Middle frontal gyrus (tissue), 1 donor: ENCODE measurements at regions not wholly inside any gene's neighbourhood (a gene's known extent, or its start where the extent isn't known, plus 50 kb on each side); places are given as distances from the start of the nearest gene placed in this dataset.

Source experiments
- DNase-seq: peaks from one replicate; pipeline ENCODE4 v3.0.0-alpha.2; 2015; ENCODE audit warnings: low spot score; ENCODE audit errors: extremely low spot score

DNA sequence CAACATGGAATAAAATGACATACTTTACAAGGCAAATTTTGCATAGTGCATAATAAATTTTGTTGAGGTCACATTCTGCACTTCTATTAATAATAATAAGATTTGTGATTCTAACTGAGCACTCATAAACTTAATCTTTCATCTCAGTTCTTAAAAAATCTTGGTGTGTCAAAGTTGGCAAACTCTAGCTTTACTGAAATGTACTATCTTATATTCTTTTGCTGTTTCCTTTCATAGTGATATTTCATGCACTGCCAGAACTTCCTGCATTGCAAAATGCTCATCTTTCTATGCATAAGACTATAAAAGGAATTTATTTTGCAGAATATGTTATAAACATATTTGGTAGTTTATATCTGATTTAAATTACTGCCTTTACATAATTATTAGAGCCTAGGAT is 797.6 kb downstream of the ADGRL2 start:
- no peak for DNase-seq

DNA sequence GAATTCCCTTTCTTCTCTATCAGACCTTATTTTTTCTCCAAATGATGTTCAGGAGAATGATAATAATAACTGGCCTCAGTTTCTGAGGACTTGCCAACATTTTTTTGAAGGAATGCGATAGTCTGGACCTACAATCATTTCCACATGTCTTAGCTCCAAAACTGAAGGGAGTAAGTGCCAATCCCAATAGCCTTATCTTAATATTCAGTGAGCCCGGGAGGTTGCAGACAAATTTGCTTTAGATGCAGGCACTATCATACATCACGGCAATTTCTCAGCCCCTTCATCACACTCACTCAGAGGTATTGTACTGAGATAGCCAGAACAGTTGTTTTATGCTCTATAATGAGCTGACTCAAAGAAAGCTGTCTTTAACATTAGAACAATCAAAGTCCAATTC is 796.9 kb downstream of the ADGRL2 start:
- no peak for DNase-seq

DNA sequence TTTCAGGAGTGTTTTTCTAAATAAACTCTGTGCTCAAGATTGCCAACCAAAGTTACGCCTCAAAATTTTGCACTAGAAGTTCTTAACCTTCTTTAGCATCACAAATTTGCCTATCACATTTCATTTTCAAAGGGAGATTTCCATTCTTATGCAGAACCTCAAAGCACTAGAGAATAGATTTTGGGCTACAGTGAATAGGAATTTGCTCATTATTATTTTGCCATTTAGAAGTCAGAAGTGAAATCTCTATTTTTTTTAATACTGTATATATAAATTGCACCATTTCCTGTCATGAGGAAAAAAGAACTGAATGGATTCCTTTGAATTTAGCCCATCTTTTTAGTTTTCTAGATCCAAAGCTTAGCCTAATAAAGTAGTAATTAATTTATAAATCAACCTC is 796.4 kb downstream of the ADGRL2 start:
- no peak for DNase-seq

DNA sequence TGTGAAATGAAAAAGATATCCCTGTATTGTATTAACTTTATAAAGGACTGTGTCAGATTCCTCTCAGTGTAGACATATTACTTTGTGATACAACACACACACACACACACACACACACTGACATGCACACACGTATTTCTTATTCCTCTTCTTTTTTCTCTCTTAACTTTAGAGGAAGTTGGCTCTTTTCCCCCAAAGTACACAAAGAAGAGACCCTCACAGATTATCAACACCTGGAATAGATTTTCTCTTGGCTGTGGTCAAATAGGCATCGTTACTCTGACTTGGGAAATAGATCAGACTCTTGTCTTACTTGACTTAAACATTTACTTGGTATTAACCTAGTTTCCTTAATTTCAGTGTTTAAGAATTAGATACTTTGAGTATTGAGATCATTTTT is 792.8 kb downstream of the ADGRL2 start:
- no peak for DNase-seq

DNA sequence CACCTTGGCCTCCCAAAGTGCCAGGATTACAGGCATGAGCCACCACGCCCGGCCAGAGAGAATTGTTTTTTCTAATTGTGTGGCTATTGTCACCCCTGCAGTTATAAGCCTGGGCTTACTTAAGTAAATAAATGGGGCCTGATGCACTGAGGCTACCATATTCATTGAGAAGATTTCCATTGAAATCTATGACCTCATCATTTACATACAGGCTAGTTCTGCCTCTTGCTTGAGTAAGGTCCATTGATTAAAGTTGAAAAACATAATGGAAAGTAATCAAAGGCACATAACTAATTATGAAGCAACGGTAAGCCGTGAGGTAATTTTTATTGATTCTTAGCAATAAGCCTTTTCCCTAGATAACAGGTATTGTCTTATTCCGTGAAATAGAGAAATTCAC is 788.9 kb downstream of the ADGRL2 start:
- no peak for DNase-seq

DNA sequence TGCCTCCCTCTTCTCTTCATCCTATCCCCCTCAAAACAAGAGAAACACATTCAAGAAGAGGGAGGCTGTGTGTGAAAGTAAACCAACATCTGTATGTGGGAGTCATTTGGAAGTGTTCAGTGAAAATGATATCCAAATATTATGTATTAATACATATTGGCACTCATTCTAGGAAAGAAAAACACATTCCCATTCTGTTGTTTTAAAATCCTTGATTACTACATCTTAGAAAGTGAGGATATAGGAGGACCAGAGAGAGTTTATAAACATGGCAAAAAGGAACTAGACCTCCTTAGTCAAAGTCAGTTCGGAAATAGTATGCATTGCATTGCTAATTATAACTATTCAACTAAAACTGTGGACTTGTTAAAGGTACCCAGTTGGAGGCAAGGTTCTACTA is 786.6 kb downstream of the ADGRL2 start:
- no peak for DNase-seq

DNA sequence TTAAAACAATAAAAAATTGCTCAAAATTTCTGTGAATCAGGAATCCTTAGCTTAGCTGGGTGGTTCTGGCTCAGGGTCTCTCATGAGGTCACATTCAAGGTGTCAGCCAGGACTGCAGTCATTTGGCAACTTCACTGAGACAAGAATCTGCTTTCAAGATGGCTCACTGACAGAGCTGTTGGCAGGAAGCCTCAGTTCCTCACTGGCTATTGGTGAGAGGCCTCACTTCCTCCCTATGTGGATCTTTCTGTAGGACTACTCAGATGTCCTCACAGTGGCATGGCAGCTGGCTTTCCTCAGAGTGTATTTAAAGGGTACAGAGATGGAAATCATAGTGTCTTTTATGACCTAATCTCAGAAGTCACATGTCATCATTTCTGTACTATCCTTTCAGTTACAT is 785.7 kb downstream of the ADGRL2 start:
- DNase-seq = no peak

DNA sequence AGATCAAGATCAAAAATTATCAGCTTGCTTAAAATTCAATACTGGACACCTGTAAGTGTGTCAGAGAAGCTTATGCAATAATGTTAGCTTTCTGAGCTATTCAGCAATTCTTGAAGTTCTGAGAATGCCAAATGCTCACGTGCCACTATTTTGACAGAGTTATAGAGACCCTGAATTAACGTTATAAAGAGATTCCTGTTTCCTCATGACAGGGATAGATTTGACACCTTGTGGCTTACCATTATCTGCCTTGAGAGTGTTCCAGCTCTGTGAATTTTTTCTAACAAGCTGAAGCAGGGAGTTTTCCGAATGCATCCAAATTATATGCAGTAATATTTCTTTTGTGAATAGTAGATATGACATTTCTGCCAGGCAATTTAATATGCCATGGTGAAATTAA is 781.6 kb downstream of the ADGRL2 start:
- DNase-seq = no peak

DNA sequence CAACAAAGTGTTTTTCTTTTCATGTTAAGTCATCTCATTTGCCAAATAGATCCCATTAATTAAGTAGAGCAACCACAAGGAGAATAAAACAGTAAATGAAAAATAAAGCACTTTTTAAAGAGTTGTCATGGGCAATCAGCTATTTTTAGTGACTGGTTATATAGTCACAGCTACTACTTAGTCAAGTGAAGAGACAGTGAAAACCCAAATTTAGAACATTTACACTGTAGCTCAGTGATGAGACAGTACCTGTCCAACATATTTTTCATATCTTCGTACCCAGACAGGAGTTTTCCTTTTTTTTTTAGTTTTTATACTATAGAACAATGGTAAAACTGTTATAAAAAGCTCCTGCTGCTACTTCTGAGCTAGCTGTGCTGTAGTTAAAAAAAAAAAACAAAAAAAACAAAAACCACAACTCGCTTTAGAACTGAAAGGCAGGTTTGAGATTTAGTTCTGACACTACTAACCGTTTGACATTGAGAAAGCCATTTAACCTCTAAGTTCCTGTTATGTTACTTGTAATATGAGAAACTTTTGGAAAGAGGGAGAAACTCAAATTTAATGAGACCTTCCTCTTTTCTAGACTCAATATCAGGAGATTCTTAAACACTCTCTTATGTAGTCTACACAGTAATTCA is 777.5 kb downstream of the ADGRL2 start:
- DNase-seq = no peak

DNA sequence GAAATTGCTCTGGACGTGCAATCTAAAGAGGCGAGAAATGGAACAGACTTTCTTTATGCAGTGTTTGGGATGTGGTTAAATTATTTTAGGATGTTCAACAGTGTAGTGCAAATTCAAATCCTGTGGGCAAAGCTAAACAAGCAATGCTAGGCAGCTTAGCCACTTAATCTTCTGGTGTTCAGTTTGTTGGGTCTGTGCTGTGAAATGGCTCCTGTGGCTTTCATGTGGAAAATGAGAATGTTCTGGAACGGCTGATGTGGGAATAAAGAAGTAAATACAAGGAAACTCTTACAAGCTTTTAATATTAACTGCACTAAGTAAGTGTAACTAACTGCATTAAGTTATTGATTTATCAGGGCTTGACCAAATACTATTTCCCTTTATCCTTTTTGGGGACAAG is 766.6 kb downstream of the ADGRL2 start:
- DNase-seq = no peak

DNA sequence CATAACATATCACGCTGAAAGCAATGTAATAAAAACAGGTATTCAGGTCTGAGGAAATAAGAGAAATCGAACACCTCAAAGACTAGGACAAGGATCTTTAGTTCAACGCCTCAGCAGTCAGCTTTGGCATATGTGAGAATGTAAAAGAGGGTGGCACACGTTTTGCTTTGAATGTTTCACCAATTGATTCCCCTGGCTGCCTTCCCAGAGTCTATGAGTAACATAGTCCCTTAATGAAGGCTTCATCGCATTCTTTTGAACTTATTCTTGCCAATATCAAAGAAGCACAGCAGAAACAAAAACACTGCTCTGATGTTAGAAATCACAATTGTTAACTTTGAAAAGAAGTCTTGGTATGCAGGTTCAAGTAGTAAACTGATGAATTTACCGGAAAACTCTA is 764.8 kb downstream of the ADGRL2 start:
- DNase-seq = no peak

DNA sequence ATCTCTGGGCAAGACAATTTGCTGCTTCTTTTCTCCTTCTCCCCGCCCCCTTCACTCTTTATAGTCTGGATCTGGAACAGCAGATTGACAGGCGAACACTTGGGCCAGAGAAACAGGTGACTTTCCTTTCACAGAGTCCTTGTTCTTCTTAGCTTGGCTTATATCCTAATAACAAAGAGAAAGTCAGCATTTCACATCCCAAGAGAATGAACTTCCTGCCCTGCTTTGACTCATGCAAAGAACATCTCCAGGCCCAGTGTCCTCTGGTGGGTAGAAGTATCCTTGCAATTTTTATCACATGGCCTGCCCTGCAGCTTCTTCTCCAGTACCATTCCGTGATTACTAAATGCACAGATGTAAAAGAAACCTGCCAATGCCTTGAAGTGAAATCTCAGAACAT is 764.4 kb downstream of the ADGRL2 start:
- no peak for DNase-seq

DNA sequence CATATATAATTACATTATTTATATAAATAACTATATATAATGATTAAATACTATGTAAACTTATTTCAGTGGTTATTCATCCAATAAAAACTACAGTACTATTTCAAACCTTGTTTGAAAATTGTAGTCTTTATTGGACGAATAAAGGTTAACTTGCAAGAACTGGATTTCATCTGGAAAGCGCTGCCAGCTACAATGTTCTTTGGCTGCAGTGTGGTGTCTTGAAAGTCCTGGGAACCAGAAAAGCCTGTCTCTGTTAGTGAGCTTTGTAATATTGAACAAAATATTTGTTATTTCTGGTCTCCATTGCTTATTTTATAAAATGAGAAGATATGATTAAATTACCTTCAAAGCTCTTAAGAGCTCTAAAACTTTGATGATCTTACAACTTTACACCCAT is 763.6 kb downstream of the ADGRL2 start:
- no peak for DNase-seq

DNA sequence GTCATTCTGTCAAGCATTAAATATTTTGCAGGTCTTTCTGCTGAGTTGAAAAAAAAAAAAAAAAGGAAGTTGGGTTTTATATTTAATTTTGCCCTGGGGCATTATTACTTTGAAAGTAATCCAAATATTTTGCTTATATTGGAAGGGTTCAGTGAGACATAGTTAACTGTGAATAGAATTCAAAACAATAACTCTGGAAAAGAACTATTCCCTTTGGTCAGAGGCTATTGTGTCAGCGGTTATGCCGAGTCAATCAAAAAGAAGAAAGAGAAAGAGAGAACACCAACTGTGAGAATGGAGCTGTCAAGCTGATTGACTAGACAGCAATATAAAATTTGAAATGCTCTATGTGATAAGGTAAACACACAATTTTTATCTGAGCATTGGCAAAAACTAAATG is 761.7 kb downstream of the ADGRL2 start:
- no peak for DNase-seq

DNA sequence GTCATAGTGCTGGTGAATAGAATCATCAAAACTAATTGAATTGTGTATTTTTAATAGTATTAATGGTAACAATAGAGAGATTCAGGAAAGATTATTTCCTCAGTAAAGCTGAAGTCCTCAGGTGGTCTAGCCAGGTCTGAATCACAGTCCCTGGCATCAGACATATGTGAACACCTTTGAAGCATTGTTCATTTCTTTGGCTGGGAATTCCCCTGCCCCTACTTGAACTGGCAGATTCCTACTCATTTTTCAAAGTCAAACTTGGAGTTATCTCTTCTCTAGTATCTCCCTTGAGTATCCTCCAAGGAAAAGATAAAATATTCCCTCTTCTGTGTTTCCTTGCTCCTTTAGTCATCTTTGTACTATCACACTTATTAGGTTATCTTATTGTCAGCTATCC is 759.8 kb downstream of the ADGRL2 start:
- DNase-seq = no peak

DNA sequence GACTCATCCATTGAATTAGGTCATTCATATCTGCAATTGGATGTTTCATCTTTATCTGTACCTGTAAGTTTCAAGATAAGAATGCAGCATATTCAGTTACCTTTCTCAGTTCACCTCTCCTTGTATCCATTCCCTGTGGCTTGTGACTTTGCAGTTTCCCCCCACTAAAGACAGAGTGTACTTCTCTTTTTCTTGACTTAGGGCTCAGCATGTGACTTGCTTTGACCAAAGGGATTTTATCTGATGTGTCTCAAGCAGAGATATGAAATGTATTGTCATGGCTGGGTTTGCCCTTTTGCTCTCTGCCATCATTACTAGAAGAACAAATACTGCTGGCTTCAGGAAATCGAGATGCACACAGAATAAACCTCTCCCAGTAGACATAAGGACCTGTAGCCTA is 754.8 kb downstream of the ADGRL2 start:
- no peak for DNase-seq

DNA sequence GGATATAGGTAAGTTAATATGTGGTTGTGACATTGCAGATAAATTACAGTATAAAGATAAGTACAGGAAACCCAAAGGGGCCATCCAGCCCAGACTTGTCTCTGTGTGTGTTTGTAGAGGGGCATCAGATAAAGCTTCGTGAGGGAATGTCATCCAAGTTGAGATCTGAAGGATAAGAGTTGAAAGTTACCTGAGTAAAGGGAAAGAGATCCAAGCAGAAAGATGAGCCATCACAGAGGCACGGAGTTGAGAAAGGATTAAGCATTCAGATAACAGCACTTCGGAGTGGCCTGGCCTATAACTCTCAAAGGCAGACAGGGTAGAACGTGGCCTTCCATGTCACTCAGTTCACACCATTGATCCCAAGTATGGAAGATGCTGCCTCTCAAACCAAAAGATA is 749.1 kb downstream of the ADGRL2 start:
- no peak for DNase-seq

DNA sequence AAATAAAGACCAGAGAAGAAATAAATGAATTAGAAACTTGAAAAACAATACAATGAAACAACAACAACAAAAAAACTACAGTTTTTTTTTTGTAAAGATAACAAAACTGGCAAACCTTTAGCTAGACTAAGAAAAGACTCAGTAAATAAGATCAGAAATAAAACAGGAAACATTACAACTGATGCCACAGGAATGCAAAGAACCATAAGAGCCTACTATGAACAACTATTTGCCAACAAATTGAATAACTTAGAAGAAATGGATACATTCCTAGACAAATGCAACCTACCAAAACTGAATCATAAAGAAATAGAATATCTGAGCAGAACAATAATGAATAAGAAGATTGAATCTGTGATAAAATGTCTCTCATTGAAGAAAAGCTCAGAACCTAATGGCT is 742.0 kb downstream of the ADGRL2 start:
- DNase-seq = no peak

DNA sequence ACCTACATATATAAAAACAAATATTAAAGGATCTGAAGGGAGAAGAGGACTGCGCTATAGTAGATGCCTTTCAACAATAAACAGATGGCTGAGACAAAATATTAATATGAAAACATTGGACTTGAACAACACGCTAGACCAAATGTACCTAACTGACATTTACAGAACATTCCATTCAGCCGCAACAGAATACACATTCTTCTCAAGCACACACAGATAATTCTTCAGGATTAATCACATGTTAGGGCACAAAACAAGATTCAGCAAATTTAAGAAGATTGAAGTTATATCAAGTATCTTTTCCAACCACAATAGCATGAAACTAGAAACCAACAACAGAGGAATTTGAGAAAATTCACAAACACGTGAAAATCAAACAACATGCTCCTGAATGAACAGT is 741.4 kb downstream of the ADGRL2 start:
- DNase-seq = no peak

DNA sequence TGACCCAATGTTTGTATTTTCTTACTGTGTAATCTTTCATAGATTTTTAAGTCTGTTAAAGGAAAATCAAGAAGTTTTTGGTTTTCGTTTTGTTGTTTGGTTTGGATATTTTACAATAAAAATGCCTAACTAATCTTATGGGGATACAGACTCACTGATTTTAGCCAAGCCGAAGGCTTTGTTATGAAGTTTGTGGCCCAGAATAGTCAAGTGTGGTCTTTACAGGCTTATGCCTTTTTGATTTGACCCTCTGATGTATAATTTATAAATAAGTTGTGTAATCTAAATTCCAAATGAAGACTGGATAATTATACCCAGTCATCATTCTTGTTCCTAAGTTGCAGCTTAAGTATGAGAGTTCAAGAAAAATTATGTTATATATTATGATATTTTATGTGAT is 739.3 kb downstream of the ADGRL2 start:
- no peak for DNase-seq

DNA sequence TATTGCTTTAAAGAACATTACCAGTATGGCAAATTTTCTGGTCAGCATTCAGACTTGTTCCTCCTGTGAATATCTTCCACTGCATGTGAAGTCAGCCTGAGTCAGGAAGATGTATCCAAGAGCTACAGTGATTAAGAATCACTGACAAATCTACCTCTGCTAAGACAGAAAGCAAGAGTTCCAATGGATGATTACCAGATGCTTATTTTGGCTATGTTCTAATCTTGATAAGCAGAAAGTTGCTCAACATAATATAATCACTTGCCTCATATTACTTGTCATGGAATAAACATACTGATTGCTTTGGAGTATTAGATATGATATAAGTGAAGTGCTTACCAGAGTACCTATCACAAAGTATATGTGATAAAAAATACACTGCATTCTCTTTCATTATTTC is 738.1 kb downstream of the ADGRL2 start:
- DNase-seq = no peak

DNA sequence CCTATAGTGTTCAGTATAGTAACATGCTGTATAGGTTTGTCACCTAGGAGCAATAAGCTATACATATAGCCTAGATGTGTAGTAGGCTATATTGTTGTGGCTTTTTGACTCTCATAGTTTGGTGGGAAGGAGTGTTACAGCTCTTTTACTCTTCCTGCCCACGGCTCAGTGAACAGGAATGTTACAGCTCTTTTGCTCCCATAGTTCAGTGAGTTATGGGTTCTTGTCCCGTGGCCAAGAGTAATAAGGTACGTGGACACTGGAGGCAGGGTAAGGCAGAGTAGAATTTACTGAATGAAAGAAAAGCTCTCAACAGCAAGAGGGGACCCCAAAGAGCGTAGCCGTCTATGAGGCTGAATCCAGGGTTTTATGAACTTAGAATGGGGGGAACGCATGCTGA is 734.3 kb downstream of the ADGRL2 start:
- DNase-seq = no peak

DNA sequence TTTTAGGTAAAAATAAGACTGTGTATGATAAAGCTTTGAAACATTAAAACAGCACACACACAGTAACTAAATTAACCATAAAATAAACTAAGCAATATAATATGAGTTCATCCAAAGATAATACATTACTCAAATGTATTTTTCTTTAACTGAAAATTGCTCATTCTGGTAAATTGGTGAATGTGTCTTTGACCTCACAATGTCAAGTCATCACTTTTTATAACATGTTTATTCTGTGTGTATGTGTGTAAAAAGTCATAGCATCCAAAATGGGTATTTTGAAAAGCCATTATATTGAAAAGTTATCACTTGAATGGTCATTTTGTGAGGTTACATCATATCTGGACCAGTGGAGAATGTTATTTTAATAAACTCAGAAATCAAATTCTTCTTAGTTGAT is 724.6 kb downstream of the ADGRL2 start:
- no peak for DNase-seq

DNA sequence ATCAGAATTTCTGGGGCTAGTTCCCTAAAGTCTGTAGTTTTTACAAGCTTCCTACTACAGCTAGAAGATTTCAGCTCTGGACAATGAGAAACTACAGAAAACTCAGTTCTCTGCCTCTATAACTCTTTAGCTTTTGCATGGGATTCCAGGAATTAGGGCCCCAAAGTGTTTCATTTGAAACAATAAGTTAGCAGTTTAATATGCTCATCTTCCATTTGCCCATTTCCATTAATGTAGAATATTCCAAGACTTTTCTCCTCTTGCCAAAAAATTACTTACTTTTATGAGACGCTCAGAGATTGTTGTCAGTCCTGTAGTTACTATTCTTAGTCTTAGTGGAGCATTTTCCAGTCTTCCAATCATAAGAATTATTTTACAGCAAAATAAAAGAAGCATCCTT is 719.9 kb downstream of the ADGRL2 start:
- DNase-seq = no peak
